ENCODE measurements at regions not wholly inside any gene's neighbourhood (a gene's known extent, or its start where the extent isn't known, plus 50 kb on each side); places are given as distances from the start of the nearest gene placed in this dataset.

- TF ChIP-seq CTCF (conservative IDR thresholded peaks at IDR 0.05) = no peak
- no peak overlapping the region for H3K27ac ChIP-seq
These were observed 137.0 kb downstream of the PLPP3 start for GRCh38 chr1:56442290-56442877.

GRCh38 chr1:56441601-56442000, 137.8 kb downstream of the PLPP3 start:
- TF ChIP-seq CTCF (conservative IDR thresholded peaks at IDR 0.05) = no peak
- no peak overlapping the region for H3K27ac ChIP-seq

- H3K27ac ChIP-seq = no peak overlapping the region
- no peak for TF ChIP-seq CTCF (conservative IDR thresholded peaks at IDR 0.05)
These were observed 139.6 kb downstream of the PLPP3 start for GRCh38 chr1:56439610-56440264.

- no peak for TF ChIP-seq CTCF (conservative IDR thresholded peaks at IDR 0.05)
- no peak overlapping the region for H3K27ac ChIP-seq
These were observed 140.3 kb downstream of the PLPP3 start for GRCh38 chr1:56438901-56439551.

- no peak overlapping the region for H3K27ac ChIP-seq
- TF ChIP-seq CTCF (conservative IDR thresholded peaks at IDR 0.05) = no peak
These were observed 141.4 kb downstream of the PLPP3 start for GRCh38 chr1:56437959-56438358.

GRCh38 chr1:56436912-56437417, 142.4 kb downstream of the PLPP3 start:
- H3K27ac ChIP-seq = no peak overlapping the region
- TF ChIP-seq CTCF (conservative IDR thresholded peaks at IDR 0.05) = no peak

GRCh38 chr1:56436296-56436695, 143.1 kb downstream of the PLPP3 start:
- H3K27ac ChIP-seq = no peak overlapping the region
- no peak for TF ChIP-seq CTCF (conservative IDR thresholded peaks at IDR 0.05)

All from VCaP (cell line).